Mesodermal cell (in vitro differentiated cells): ENCODE measurements at regions not wholly inside any gene's neighbourhood (a gene's known extent, or its start where the extent isn't known, plus 50 kb on each side); places are given as distances from the start of the nearest gene placed in this dataset.
A peak's percentile ranks its signal among the peaks of the same experiment; 100 is the strongest.
"Not testable (repeated sequence)": the region's sequence is repeated elsewhere in the genome, so short reads cannot be mapped to it uniquely, and the experiment has no call there.

Experiments
- H3K27ac ChIP-seq: 2 replicates; pipeline ENCODE4 v1.7.0; 2013; ENCODE audit warnings: mild to moderate bottlenecking, low read depth, low read length, moderate library complexity; ENCODE audit not compliant: severe bottlenecking
- H3K36me3 ChIP-seq: 2 replicates; pipeline ENCODE4 v1.7.1; 2013; ENCODE audit warnings: mild to moderate bottlenecking, low read length, moderate library complexity; ENCODE audit not compliant: control insufficient read depth, insufficient read depth
- H3K4me1 ChIP-seq: one replicate; pipeline ENCODE4 v1.7.1; 2013; ENCODE audit warnings: mild to moderate bottlenecking, low read length; ENCODE audit not compliant: insufficient read depth, control insufficient read depth, poor library complexity, severe bottlenecking
- H3K4me3 ChIP-seq: 2 replicates; pipeline ENCODE4 v1.7.0; 2013; ENCODE audit warnings: low read length, control low read depth, mild to moderate bottlenecking; ENCODE audit not compliant: insufficient read depth, poor library complexity, severe bottlenecking; ENCODE audit errors: extremely low read depth
- H3K9me3 ChIP-seq: 2 replicates; pipeline ENCODE4 v1.7.1; 2013; ENCODE audit warnings: mild to moderate bottlenecking, low read length, moderate library complexity; ENCODE audit not compliant: control insufficient read depth
- WGBS, 2 experiments: methylation state at CpG; one replicate each; pipeline ENCODE4 v1.1.5; 2013; ENCODE audit warnings: missing lambda C conversion rate in 2 of 2; ENCODE audit not compliant: insufficient coverage in 2 of 2; 5-methylcytosine and 5-hydroxymethylcytosine counted together

DNA sequence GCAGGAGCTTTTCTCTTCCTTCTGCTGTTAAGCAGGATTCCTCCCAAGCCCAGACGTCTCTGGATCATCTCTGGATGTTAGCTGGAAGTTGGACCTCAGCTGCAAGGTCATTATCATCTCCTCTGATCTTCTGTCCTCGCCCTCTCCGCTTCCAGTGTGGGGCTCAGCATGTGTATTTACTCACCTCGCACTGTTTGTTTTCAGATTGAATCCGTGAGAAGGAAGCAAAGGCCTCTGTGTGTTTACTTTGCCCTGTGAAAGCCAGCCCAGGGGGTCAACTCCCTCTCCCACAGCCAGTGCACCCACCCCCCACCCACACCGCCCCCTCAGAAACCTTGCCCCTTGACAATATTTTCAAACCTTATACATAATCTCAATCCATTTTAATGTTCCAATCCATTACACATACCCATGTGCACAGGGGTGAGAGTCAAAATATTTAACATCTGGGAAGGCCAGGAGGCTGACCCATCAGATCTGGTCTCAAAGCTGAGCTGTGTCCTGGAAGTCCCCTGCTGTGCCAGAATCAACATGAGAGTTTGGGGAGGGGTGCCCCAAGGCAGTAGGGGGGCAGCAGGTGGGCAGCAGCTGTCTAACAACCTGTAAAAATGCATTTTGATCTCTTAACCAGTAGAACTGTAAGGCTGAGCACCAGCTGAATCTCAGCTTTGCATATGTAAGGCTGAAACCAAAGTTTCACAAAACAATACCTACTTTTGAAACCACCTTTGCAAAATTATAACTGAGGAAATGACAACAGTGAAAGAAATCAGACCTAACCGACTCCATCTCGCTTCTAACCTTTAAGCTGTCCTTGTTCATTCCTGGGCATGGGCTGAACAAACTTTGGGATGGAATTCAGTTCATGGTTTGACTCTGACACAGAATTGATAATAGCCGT, 157.9 kb downstream of the ZNF664 start:
- no peaks in the 10 kb centered on the region for H3K36me3 ChIP-seq
- H3K27ac ChIP-seq = peak overlapping the region; percentile 41
- no peak overlapping the region for H3K4me3 ChIP-seq
- H3K9me3 ChIP-seq = no peaks in the 10 kb centered on the region
- H3K4me1 ChIP-seq = peaks cover 16% of the 10 kb centered on the region
- 10 to 32% methylated on average over 4 to 8 of the region's 9 CpGs for WGBS, 2 experiments

DNA sequence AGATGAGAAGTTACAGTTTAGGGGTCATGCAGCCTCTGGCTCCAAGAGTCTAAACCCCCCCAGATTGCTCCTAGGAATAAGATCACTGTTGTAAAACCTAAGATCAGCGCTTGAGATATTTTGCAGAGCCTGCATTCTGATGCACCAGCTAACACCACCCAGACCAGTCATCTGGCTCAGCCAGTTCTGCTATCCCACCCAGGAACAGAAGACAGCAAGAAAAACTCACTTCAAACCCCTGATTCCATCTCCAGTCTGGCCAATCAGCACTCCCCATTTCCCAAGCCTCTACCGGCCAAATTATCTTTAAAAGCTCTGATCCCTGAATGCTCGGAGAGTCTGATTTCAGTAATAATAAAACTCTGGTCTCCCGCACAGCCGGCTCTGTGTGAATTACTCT, 158.6 kb downstream of the ZNF664 start:
- 69 to 78% methylated on average over 4 of the region's 5 CpGs for WGBS, 2 experiments
- peak overlapping the region; percentile 41 for H3K27ac ChIP-seq
- H3K9me3 ChIP-seq = peaks cover under 1% of the 10 kb centered on the region

DNA sequence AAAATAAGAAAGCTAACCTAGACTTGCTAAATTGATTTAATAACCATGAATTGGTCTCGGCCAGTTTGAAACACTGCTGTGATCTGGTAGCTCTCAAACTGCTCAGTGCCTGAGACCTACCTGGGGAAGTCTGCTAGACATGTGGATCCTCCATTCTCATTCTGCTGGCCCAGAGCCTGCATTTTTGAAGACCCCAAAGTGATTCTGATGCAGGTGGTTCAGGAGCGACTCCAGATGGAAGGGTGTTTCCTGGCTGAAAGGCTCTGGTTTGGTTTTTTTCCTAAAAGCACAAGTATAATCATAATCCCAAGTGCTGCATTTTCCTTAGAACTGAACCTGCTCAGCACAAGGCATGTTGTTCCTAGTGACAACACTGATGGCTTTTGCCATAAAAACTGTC, 159.5 kb downstream of the ZNF664 start:
- Histone ChIP-seq H3K4me1 (peaks cover 16% of the 10 kb centered on the region), H3K9me3 (peaks cover 9% of the 10 kb centered on the region), H3K36me3 (no peaks in the 10 kb centered on the region), H3K27ac (no peak overlapping the region), H3K4me3 (no peak overlapping the region)
- WGBS, 2 experiments = 100% methylated on average over 1 of the region's 2 CpGs

More for the DNA sequence above, 158.6 kb downstream of the ZNF664 start:
- peaks cover 16% of the 10 kb centered on the region for H3K4me1 ChIP-seq
- no peak overlapping the region for H3K4me3 ChIP-seq
- no peaks in the 10 kb centered on the region for H3K36me3 ChIP-seq

GRCh38 chr12:124136796-124137195, 158.1 kb upstream of the RFLNA start:
- Histone ChIP-seq H3K27ac (no peak overlapping the region), H3K4me1 (peaks cover 5% of the 10 kb centered on the region), H3K4me3 (no peak overlapping the region), H3K36me3 (no peaks in the 10 kb centered on the region), H3K9me3 (peaks cover 9% of the 10 kb centered on the region)

GRCh38 chr12:124140944-124141486, 153.9 kb upstream of the RFLNA start:
- Histone ChIP-seq H3K27ac (no peak overlapping the region), H3K4me3 (no peak overlapping the region), H3K36me3 (no peaks in the 10 kb centered on the region), H3K9me3 (peaks cover 16% of the 10 kb centered on the region), H3K4me1 (peaks cover 4% of the 10 kb centered on the region)
- 11 to 15% methylated on average over 7 of the region's 7 CpGs for WGBS, 2 experiments

DNA sequence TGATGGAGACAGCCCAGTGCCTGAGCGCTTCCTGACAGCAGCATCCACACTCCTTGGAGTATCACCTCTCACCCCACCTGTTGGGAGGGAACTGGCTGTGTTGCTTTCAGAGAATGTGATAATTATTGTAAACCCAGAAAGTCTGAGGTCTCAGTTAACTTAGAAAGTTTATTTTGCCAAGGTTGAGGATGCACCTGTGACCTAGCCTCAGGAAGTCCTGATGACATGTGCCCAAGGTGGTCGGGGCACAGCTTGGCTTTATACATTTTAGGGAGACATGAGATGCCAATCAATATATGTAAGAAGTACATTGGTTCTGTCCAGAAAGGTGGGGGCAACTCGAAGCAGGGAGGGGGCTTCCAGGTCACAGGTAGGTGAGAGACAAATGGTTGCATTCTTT, 153.3 kb upstream of the RFLNA start:
- H3K9me3 ChIP-seq = peaks cover 16% of the 10 kb centered on the region
- H3K4me1 ChIP-seq, H3K27ac ChIP-seq, H3K36me3 ChIP-seq, H3K4me3 ChIP-seq: not testable (repeated sequence)
- WGBS, 2 experiments = 44 to 45% methylated on average over 2 of the region's 3 CpGs

GRCh38 chr12:124142395-124143035, 152.4 kb upstream of the RFLNA start:
- WGBS, 2 experiments = 89 to 93% methylated on average over 7 to 8 of the region's 8 CpGs
- no peak overlapping the region for H3K4me3 ChIP-seq

DNA sequence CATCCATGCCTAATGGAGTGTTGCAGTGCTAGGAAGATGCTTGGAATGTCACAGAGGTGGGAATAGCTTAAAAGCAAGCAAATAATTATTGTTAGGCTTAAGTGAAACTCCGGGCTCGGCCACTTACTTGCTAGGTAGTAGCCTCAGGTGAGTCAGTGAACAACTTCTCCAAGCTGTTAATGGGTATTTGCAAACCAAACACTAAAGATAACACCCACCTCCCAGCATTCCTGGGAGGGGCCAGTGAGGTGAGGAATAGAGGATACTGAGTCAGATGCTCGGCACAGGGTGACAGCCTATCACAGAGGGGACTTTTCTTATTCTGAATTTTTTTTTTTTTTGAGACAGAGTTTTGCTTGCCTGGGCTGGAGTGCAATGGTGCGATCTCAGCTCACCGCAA, 151.2 kb upstream of the RFLNA start:
- Histone ChIP-seq H3K4me3 (no peak overlapping the region), H3K9me3 (peaks cover 7% of the 10 kb centered on the region), H3K27ac (no peak overlapping the region), H3K4me1 (peaks cover 4% of the 10 kb centered on the region), H3K36me3 (no peaks in the 10 kb centered on the region)
- WGBS, 2 experiments = 96 to 100% methylated on average over 1 to 3 of the region's 5 CpGs

More at GRCh38 chr12:124142395-124143035, 152.4 kb upstream of the RFLNA start:
- H3K4me1 ChIP-seq = peaks cover 4% of the 10 kb centered on the region
- H3K27ac ChIP-seq = no peak overlapping the region
- H3K36me3 ChIP-seq = no peaks in the 10 kb centered on the region
- peaks cover 7% of the 10 kb centered on the region for H3K9me3 ChIP-seq

GRCh38 chr12:124144531-124145194, 150.2 kb upstream of the RFLNA start:
- H3K27ac ChIP-seq = no peak overlapping the region
- H3K4me3 ChIP-seq = no peak overlapping the region
- H3K36me3 ChIP-seq = no peaks in the 10 kb centered on the region
- 90 to 93% methylated on average over 7 to 8 of the region's 9 CpGs for WGBS, 2 experiments
- peaks cover 7% of the 10 kb centered on the region for H3K9me3 ChIP-seq
- H3K4me1 ChIP-seq = peaks cover 4% of the 10 kb centered on the region

DNA sequence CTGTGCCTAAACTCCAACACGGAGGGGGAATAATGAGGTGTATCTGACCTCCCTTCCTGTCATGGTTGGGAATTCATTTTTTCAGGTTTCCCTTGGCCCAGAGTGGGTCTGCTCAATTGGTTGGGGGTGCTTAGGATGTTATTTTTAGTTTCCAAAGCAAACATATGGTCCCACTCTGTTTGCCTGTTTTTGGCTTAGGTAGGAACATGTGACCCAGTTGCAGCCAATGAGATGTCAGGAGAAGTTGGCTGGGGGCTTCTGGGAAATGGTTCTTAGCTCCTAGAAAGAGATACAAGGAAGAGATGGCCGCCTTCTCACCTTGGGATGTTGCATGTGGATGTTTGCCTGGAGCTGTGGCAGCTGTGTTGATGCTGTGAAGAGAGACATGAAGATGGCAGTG, 147.9 kb upstream of the RFLNA start:
- 93 to 100% methylated on average over 2 of the region's 2 CpGs for whole genome bisulfite sequencing, 2 experiments
- Histone ChIP-seq H3K9me3 (peaks cover 11% of the 10 kb centered on the region), H3K4me1 (no peaks in the 10 kb centered on the region), H3K4me3 (no peak overlapping the region), H3K36me3 (no peaks in the 10 kb centered on the region), H3K27ac (no peak overlapping the region)
